Adrenal gland (tissue), 9 donors: ENCODE measurements at regions not wholly inside any gene's neighbourhood (a gene's known extent, or its start where the extent isn't known, plus 50 kb on each side); places are given as distances from the start of the nearest gene placed in this dataset.

ENCODE experiments used
- DNase-seq, 7 donors: peaks; one replicate each; pipeline ENCODE4 v3.0.0-alpha.2; 2019 to 2020
- H3K27ac ChIP-seq, 5 donors: fragments of 200-600 bp; sonication (generic) in 4 of 5; 1 replicate in 3 of 5; 2 replicates in 2 of 5; pipeline versions ENCODE4 v1.5.1 to v1.8.0; 2016 to 2020; ENCODE audit warnings: mild to moderate bottlenecking in 1 of 5
- H3K27me3 ChIP-seq: fragments of 200-600 bp; 2 replicates; pipeline ENCODE4 v1.8.0; 2021
- H3K36me3 ChIP-seq, 2 donors: fragments of 200-600 bp; replicated peaks in 1 of 2; 1 replicate in 1 of 2; 2 replicates in 1 of 2; pipeline versions ENCODE4 v1.5.1 to v1.8.0; 2018 to 2022
- H3K4me1 ChIP-seq, 2 donors: fragments of 200-600 bp; replicated peaks in 1 of 2; 1 replicate in 1 of 2; 2 replicates in 1 of 2; pipeline versions ENCODE4 v1.5.1 to v1.8.0; 2018 to 2021
- H3K4me3 ChIP-seq, 4 donors: fragments of 200-600 bp; sonication (generic) in 3 of 4; one replicate each; pipeline ENCODE4 v1.5.1; 2016 to 2018
- H3K9me3 ChIP-seq, 3 donors: fragments of 200-600 bp; sonication (generic) in 1 of 3; replicated peaks in 1 of 3; 1 replicate in 2 of 3; 2 replicates in 1 of 3; pipeline versions ENCODE4 v1.5.1 to v1.8.0; 2016 to 2021
- CTCF ChIP-seq, 6 experiments: fragments of 450-650 bp in 4 of 6; fragments of 200-600 bp in 2 of 6; sonication (generic) in 1 of 6; IDR thresholded peaks; 1 replicate in 5 of 6; 2 replicates in 1 of 6; pipeline versions ENCODE4 v1.5.1 to v1.8.0; 2016 to 2021; ENCODE audit warnings: antibody characterized with exemption in 6 of 6, mild to moderate bottlenecking in 2 of 6, moderate library complexity in 1 of 6
- POLR2A ChIP-seq, 2 donors: fragments of 450-650 bp; IDR thresholded peaks; one replicate each; pipeline ENCODE4 v1.6.1; 2017; ENCODE audit warnings: antibody characterized with exemption in 2 of 2, mild to moderate bottlenecking in 2 of 2, moderate library complexity in 1 of 2
- WGBS, 4 donors: extraction: QIAGEN DNeasy Blood & Tissue Kit in 2 of 4; methylation state at CpG; one replicate each; pipeline versions ENCODE4 v1.1.5 to v1.1.7; 2013 to 2017; 5-methylcytosine and 5-hydroxymethylcytosine counted together
- intact Hi-C, 2 donors: fragments of 100-400 bp; cut with DNase I; formaldehyde crosslinking; loops; one replicate each; pipeline versions ENCODE4 v1.14.1 to v1.15.0; 2022 to 2023
- donor health status: healthy with polysubstance abuse.
- donor health status: Bipolar disorder and iron deficiency.
- donor health status: DM: yes; HTN: yes; CAD: no.
- donor health status: DM: no; HTN: no; CAD: no.
- donor health status: DM: no; HTN: no; CAD: no.

- H3K9me3 ChIP-seq: no peaks in the 10 kb centered on the region
- 63 to 67% (median 65%) methylated on average over 5 of the region's 5 CpGs for WGBS, 4 donors
- H3K27me3 ChIP-seq: no peaks in the 10 kb centered on the region
- no peak for DNase-seq
- no peak for TF ChIP-seq POLR2A (IDR thresholded peaks at IDR 0.05)
- TF ChIP-seq CTCF (IDR thresholded peaks at IDR 0.05): no peak
- intact Hi-C loops: no loop called here
- H3K4me1 ChIP-seq: no peaks in the 10 kb centered on the region
- H3K36me3 ChIP-seq: no peaks in the 10 kb centered on the region
- no peak overlapping the region for H3K4me3 ChIP-seq
- H3K27ac ChIP-seq: no peak overlapping the region
Measured at GRCh38 chr6:92770540-92770939, 648.8 kb downstream of the EPHA7 start.

DNA sequence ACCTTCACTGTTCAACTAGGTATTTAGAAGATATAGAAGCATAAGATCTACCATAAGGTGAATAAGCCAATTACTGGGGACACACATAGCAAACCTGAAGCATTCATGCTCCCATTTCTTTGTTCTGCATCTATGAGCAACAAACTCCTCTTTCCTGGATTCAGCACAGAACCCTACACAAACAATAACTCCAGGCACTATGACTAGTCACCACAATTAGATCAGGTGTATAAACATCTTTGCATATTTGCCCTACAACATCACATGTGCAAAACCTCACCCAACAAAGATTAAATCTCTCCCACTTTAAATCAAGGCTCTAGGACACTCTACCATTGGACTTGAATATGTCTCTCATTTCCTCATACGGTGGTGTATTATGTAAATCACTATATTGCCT, 652.3 kb downstream of the EPHA7 start:
- no peak for TF ChIP-seq CTCF (IDR thresholded peaks at IDR 0.05)
- intact Hi-C loops: no loop called here

DNA sequence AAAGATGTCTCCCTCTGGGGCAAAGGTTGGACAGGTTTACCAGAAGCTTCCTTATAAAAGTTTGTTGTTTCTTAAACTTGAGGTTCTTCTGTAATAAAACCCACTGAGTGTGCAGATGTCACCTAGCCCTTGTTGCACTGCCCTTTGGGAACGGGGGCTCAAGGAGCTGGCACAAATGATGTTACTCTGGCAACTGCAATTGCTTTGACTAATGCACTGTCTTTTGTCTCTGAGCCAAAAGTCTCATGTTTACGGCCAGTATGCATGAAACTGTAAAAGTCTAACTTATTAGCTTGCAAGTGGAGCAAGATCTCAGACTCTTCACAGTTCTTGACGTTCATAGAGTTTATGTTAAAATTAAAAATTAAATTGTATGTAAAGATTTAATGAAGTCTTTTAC, 655.7 kb downstream of the EPHA7 start:
- no peak overlapping the region for H3K4me3 ChIP-seq
- H3K9me3 ChIP-seq: no peaks in the 10 kb centered on the region
- intact Hi-C loops: no loop called here
- H3K36me3 ChIP-seq: no peaks in the 10 kb centered on the region
- H3K4me1 ChIP-seq: no peaks in the 10 kb centered on the region
- 54 to 69% (median 64%) methylated on average over 3 of the region's 3 CpGs for WGBS, 4 donors
- H3K27ac ChIP-seq: no peak overlapping the region
- TF ChIP-seq CTCF (IDR thresholded peaks at IDR 0.05) (no peak), POLR2A (IDR thresholded peaks at IDR 0.05) (no peak)
- no peaks in the 10 kb centered on the region for H3K27me3 ChIP-seq
- DNase-seq: no peak

More for the DNA sequence above, 652.3 kb downstream of the EPHA7 start:
- DNase-seq: no peak
- no peaks in the 10 kb centered on the region for H3K9me3 ChIP-seq
- H3K27me3 ChIP-seq: no peaks in the 10 kb centered on the region
- no peaks in the 10 kb centered on the region for H3K4me1 ChIP-seq
- H3K4me3 ChIP-seq: no peak overlapping the region
- no peaks in the 10 kb centered on the region for H3K36me3 ChIP-seq
- no peak overlapping the region for H3K27ac ChIP-seq
- 74 to 84% (median 82%) methylated on average over 1 of the region's 1 CpG for WGBS, 4 donors

GRCh38 chr6:92763274-92763584, 656.1 kb downstream of the EPHA7 start:
- Histone ChIP-seq H3K4me3 (no peak overlapping the region), H3K36me3 (no peaks in the 10 kb centered on the region), H3K9me3 (no peaks in the 10 kb centered on the region), H3K27ac (no peak overlapping the region), H3K27me3 (no peaks in the 10 kb centered on the region), H3K4me1 (no peaks in the 10 kb centered on the region)
- no peak for DNase-seq
- 71 to 83% (median 75%) methylated on average over 2 of the region's 2 CpGs for WGBS, 4 donors
- no peak for TF ChIP-seq CTCF (IDR thresholded peaks at IDR 0.05)
- TF ChIP-seq POLR2A (IDR thresholded peaks at IDR 0.05): no peak
- intact Hi-C loops: no loop called here
